ENCODE measurements at regions not wholly inside any gene's neighbourhood (a gene's known extent, or its start where the extent isn't known, plus 50 kb on each side); places are given as distances from the start of the nearest gene placed in this dataset.

DNA sequence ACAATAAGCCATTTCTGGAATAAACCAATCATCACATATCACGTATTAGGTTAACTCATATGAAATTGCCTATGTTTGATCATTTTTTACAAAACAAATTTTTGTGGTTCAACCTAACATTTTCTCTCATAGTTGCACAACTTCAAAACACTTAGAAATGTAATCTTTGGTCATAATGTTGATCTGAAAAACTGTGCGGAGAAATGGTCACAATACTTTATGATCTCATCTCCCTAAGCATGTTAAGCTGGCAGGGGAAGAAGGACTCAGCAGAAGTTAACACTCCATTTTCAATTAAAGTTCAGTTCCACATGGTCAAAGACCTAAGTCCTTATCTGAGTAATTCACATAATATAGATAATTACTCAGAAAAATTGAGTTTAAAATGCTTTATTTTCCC is 194.8 kb downstream of the CAPZA3 start:
- TF ChIP-seq CTCF (conservative IDR thresholded peaks at IDR 0.05; ENCODE audit: low read depth, low read length) (no peak), MAZ (IDR thresholded peaks at IDR 0.05; ENCODE audit: borderline replicate concordance, low read depth, low read length) (no peak), CEBPB (IDR thresholded peaks at IDR 0.05; ENCODE audit: low read depth, low read length) (0 out of 2 replicates have a peak, but pooled peaks have one; percentile 23), RFX5 (IDR thresholded peaks at IDR 0.05; ENCODE audit: low read depth, low read length) (no peak), RAD21 (IDR thresholded peaks at IDR 0.05; ENCODE audit: low read length) (no peak), SMC3 (IDR thresholded peaks at IDR 0.05; ENCODE audit: low read depth, low read length) (no peak)

Measured in IMR-90 (cell line).